HG02642 (cell line): ENCODE measurements at regions not wholly inside any gene's neighbourhood (a gene's known extent, or its start where the extent isn't known, plus 50 kb on each side); places are given as distances from the start of the nearest gene placed in this dataset.

Experiments used
- ATAC-seq: cut with Tn5 transposase; IDR thresholded peaks from one replicate; pipeline ENCODE4 v1.9.1; 2021; ENCODE audit warnings: mild to moderate bottlenecking; ENCODE audit not compliant: unreplicated experiment, poor library complexity

- ATAC-seq = no peak
Measured at GRCh38 chr15:60057554-60057953, 53.4 kb downstream of the FOXB1 start.

DNA sequence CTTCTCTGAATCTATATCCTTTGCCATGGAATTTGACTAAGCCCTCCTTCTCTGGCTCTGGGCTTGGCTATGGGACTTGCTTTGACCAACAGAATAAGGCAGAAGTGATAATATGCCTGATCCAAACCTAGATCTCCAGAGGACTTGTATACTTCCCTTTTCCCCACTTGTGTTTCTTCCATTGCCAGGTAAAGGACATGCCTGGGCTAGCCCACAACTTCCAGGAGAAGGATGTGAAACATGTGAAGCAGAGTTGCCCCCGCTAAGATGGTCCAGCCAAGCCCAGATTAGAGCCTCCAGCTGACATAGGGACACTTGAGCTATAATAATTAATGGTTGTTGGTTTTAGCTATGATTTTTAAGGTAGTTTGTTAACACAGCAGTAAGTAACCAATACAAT is 55.1 kb downstream of the FOXB1 start:
- ATAC-seq = no peak

- ATAC-seq = no peak
Measured at GRCh38 chr15:60061758-60062157, 57.6 kb downstream of the FOXB1 start.

DNA sequence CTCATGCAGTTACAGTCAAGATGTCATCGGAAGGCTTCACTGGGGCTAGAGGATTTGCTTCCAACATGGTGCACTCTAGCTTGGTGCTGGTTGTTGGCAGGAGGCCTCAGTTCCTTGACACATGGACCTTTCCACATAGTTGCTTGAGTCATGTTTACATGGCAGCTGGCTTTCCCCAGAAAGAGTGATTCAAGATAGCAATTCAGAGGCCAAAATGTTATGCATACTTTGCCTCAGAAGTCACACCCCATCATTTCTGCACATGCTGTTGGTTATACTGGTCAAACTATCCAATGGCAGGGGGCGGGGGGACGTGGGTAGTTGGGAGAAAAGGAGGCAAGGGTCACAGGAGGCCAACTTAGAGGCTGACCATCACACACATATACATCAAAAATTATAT is 58.7 kb downstream of the FOXB1 start:
- no peak for ATAC-seq

- no peak for ATAC-seq
Measured at GRCh38 chr15:60065951-60066350, 61.8 kb downstream of the FOXB1 start.

- ATAC-seq = no peak
Measured at GRCh38 chr15:60070838-60071493, 66.9 kb downstream of the FOXB1 start.

DNA sequence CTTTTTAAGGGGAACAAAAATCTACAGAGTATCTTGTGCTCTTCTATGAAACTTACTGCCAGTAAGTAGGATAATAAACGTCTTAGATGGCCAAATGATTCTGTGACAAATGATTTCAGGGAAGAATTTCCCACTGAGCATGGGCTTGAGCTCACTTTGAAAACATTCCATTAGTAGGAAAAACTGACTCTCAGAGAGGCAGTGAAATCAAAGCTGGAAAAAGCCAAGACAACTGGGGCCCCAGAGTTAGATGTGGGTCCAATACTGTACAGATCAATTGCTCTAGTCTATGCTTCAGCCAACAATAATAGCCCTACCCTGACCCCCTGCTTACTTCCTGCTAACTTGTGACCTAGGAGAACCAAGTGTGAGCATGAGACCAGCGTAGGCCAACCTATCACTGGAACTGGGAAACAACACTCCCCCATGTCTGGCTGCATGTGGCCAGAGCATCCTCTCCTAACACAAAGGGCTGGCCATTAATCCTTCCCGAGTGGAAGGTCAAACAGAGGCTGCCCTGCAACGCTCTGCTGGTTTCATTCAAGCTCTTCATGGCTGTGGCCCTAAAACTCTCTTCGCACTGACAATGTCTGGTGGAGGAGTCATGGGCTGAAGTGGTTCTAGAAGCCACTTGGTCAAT is 68.8 kb downstream of the FOXB1 start:
- no peak for ATAC-seq

DNA sequence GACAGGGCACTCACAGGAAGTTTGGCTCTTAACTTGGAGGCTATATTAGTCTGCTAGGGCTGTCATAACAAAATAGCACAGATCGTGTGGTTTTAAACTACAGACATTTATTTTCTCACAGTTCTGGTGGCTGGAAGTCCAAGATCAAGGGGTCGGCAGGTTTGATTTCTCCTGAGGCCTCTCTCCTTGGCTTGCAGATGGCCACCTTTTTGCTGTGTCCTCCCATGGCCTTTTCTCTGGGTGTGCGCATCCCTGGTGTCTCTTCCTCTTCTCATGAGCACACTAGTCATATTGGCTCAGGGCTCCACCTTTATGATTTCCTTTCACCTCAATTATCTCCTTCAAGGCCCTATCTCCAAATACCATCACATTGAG is 69.3 kb downstream of the FOXB1 start:
- no peak for ATAC-seq

DNA sequence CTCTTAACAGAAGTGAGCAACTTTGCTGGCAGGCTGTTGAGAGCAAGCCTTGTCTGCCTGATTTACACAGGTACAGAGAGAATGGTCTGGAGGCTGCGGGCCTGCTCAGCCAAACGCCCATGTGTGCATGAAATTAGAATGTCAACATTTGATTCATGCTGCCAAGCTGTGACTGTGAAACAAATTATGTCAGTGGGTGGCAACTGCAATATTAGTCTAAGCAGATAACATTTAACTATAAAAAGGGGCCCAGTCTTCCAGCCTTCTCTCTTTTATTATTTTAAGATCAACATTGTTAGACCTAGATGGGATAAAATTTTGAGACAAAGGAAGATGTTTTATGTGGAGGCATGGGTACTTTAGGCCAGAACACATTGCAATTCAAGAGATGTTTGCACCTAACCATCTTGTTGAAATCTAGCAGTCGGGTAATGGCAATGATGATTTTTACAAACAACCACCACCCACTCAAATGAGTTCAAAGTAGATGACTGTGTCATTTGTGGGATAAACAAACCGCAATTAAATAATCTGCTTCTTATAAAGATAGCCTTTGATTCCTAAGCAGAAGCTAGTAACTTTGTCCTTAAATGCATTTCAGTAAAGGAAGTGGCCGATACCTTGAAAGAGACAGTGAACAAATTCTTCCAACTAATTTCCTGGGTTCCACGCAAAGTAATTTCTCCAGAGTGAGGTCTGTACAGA is 70.2 kb downstream of the FOXB1 start:
- no peak for ATAC-seq

- no peak for ATAC-seq
Measured at GRCh38 chr15:60076045-60076444, 71.9 kb downstream of the FOXB1 start.

DNA sequence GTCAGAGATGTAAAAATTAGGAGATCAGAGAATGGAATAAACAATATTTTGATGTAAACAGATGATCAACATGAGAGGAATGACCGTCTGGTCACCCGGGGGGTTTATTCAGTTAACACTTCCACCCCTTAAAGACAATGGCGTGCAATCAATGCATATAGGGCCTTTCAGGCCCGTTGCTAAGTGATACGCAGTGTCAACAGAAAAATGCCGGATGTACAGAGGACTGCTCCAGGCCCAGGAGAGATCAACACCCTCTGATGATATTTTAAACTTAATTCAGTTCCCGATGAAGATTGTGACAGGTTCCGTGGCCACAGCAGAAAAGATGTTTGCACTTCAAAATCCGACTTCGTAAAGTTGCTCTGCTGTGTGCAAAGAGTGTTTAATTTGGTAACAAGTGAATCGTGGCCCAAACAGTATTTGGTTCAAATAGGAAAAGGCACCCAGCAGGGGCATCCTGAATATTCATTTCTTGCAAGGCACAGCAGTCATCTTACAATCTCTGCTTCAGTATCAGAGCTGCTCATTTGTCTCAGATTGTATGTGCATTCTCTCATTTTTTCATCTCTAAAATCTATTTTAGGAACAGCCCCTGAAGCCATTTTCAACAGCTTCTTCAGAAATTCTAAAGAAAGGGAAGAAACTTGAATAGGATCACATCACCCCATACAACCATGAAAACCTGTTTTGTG is 72.6 kb downstream of the FOXB1 start:
- ATAC-seq = no peak

DNA sequence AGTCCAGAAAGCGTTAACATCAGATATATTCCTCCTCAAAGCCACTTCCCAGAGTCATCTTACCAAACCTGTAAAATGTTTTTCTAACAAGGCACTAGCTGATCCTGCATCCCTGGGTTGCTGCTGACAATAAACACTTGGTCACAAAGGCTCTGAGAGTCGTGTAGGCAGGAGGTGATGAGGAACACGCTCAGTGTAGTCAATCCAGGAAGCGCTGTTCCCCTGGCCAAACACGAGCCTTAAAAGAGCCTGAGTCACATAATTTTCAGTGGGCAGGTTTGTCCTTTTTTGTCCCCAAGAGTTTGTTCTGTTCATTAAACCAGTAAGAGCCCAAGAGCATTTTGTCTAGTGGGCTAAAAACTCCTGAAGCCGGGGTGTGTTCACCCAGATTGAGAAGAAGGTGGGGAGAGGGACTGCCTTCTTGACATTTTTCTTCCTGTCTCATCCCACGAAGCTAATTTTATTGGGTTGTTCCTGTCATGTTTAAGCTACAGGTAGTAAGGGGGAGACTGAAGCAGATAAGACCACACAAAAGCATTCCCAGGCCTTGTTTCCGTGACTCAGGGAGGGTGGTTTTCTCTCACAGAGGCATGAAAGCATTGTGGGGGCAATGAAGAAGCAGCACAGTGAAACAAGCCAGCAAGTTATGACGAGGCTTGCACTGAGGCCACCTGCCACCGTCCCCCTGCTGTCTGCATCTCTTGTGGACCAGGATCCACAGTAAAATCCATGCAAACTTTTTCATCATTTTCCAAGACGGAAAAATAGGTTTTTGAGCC is 73.7 kb downstream of the FOXB1 start:
- no peak for ATAC-seq

DNA sequence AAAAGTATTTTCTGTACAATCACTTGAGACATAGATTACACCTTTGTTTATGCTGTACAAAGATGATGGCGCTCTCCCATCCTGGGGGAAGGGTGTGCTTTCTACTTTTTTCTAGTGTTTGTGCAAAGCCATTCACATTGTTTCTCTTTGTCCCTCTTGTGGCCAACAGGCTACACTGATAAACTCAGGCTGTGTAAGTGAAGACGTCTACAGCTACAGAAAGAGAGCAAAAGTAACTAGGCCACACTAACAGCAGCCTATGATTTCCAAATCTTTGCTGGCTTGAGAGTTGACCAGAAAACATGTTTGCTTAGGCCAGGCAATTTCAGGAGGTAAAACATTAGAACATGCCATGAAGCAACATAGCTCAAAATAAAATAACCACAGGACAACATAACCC is 75.1 kb downstream of the FOXB1 start:
- no peak for ATAC-seq

DNA sequence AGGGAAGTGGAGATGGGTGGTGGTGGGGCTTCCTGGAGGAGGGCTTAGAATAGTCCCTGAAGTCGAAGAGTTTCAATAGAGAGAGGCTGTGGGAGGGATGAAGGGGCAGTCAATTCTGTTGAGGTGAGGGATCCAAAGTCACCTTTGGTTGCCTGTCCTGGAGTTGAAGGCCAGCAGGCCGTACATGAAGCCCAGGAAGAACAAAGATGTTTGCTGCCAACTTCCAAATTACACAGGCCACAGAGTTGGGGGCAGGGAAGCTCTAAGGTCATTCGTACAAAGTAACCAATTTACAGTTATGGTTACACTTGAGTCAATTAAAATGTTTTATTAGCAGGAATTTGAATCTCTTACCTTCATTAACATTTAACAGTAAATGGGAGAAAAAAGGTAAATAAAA is 77.9 kb downstream of the FOXB1 start:
- ATAC-seq = no peak

DNA sequence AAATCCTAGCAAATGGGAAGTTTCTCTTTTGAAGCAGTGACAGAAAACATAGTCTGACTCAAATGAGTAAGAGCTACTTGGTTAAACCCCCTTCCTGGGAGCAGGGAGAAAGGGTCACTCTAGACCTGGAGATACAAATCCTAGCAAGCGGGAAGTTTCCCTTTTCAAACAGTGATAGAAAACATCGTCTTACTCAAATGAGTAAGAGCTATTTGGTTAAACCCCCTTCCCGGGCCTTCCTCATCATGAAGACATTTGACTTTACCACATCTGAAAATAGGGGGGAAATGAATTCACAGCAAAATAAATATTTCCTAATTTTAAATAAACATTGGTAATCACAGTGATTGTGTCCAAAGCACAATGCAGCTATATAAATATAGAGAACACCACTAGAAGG is 79.2 kb downstream of the FOXB1 start:
- ATAC-seq = no peak

DNA sequence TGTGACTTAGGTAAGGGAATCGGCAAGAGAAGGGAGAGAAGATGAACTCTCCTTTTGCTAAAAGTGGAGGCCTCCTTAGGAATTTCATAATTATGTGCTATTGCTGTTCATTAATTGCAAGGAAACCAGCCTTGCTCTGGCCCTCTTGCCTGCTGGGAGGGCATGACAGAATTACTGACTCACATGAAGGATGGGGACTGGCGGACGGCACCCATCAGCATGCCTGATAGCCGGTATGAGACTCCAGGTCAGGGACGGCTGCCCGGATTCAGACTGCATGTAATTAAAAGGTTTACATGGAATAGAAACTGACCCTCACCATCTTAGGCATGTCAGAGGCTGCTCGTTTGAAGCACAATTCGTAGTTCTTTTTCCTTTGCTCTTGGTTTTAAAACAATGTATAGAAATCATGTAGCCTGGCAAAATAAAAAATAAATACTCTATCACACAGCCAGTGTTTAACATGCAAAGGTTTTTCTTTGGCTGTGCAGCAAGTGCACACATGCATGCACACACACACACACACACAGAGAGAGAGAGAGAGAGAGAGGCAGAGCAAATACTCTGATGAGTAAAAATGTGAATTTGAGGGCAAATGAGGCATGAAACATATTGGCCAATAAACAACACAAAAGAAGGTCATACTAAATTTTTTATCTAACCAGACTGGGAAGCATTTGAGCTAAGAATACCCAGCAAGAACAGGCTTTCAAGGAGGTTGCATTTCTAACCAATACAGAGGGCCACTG is 82.7 kb downstream of the FOXB1 start:
- no peak for ATAC-seq

DNA sequence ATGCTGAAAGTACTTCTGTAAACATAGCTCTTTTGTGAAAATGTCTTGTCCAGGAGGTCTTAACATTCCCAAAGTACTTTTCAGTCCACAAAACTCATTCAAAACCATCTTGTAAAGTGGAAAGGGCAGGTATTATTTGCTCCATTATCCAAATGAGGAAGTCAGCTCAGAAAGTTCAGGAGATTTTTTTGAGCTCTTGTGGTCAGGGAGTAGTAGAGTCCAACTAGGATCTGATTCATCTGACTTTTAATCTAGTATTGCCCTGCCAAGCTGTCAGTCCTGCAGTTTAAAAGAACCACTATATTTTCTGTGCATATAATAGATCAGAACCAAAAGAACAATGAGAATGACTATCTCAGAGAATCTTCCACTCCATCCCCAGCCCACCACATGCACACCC is 83.5 kb downstream of the FOXB1 start:
- ATAC-seq = no peak

DNA sequence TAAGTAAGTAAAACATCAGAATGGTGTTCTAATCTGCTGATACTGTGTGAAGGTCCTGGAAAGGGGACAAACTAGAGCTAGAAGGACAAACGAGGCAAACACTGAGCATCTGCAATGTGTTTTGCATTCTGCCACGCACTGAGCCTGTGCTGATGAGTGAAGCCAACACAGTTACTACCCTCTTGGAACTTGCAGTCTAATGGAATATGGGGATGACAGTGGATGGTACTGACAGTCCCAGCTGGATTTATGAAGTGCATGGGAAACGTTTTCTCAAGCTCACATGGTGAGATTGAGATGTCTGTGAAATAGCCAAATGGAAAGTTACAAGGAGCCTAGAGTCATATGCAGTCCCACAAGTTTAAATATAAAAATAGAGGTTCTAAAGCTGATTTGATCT is 86.6 kb downstream of the FOXB1 start:
- no peak for ATAC-seq

GRCh38 chr15:60091157-60091556 is 87.0 kb downstream of the FOXB1 start:
- no peak for ATAC-seq

DNA sequence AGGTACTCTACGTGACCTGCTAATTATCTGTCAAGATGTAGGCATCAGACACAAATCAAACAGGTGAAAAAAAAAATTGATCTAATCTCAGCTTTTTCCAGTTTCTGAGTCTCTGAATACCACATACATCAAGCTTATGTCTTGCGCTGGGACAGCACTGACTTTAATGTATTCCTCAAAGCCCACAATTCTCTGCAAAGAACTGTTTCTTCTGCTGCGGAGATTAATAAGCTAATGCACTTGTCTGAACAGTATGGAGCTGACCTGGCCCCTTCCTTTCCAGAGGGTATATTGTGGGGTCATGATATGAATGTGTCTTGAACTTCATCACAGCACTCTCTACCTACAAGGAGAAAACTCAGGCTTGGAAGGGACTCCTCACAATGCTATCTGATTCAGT is 87.8 kb downstream of the FOXB1 start:
- no peak for ATAC-seq
